Activated T-helper 17 cell treated with anti-CD3 and anti-CD28 coated beads, Interleukin-2, amount 50 U/mL, for 72 hours (primary cell): ENCODE measurements at regions not wholly inside any gene's neighbourhood (a gene's known extent, or its start where the extent isn't known, plus 50 kb on each side); places are given as distances from the start of the nearest gene placed in this dataset.

Source experiments
- ATAC-seq: fragments of 150-1000 bp; cut with Tn5 transposase; replicated peaks from 2 replicates; pipeline ENCODE4 v1.10.0; 2021; ENCODE audit warnings: mild to moderate bottlenecking, moderate library complexity
- H3K27ac Mint-ChIP-seq: one replicate; pipeline ENCODE4 v1.8.0; 2022; ENCODE audit warnings: mixed read lengths
- H3K27me3 Mint-ChIP-seq: one replicate; pipeline ENCODE4 v1.8.0; 2022; ENCODE audit warnings: mixed read lengths
- H3K36me3 Mint-ChIP-seq: one replicate; pipeline ENCODE4 v1.8.0; 2022; ENCODE audit warnings: low read depth, mild to moderate bottlenecking, mixed read lengths
- H3K4me1 Mint-ChIP-seq: one replicate; pipeline ENCODE4 v1.8.0; 2022; ENCODE audit warnings: mixed read lengths
- H3K4me3 Mint-ChIP-seq: one replicate; pipeline ENCODE4 v1.8.0; 2022; ENCODE audit warnings: mild to moderate bottlenecking, mixed read lengths
- H3K9me3 Mint-ChIP-seq: one replicate; pipeline ENCODE4 v1.8.0; 2022; ENCODE audit warnings: mixed read lengths

- H3K27ac Mint-ChIP-seq, result peak overlapping the region; percentile 83
- peaks cover 39% of the 10 kb centered on the region for H3K36me3 Mint-ChIP-seq
- no peaks in the 10 kb centered on the region for H3K27me3 Mint-ChIP-seq
- H3K4me3 Mint-ChIP-seq, result peak overlapping the region; percentile 92
- H3K9me3 Mint-ChIP-seq, result no peaks in the 10 kb centered on the region
- H3K4me1 Mint-ChIP-seq, result peaks cover 29% of the 10 kb centered on the region
- ATAC-seq, result no peak
These were observed 107.2 kb downstream of the KCNRG start for GRCh38 chr13:50122455-50122854.

- Mint-ChIP-seq H3K4me1 (peaks cover 29% of the 10 kb centered on the region), H3K9me3 (no peaks in the 10 kb centered on the region), H3K27ac (peak overlapping the region; percentile 83), H3K36me3 (peaks cover 39% of the 10 kb centered on the region), H3K4me3 (peak overlapping the region; percentile 92), H3K27me3 (no peaks in the 10 kb centered on the region)
- ATAC-seq, result no peak
These were observed 107.8 kb downstream of the KCNRG start for GRCh38 chr13:50123002-50123401.

DNA sequence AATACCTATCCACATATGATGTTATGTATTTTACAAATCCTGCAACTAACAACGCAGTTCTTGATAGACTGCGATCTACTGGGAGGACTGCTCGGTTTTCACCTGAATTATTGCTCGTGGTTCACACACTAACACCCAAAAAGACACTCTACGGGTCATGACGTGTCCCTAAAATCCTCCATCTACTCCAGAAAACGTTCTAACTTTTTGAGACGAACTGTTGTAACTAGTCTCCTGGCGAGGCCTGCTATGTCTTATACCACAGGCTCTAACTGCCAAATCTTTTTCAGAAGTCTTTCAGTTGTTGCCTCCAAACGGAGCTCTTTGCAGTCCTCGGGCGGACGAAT lies 108.2 kb downstream of the KCNRG start:
- peak overlapping the region; percentile 83 for H3K27ac Mint-ChIP-seq
- H3K36me3 Mint-ChIP-seq, result peaks cover 39% of the 10 kb centered on the region
- peak; percentile 15 for ATAC-seq
- no peaks in the 10 kb centered on the region for H3K9me3 Mint-ChIP-seq
- H3K4me3 Mint-ChIP-seq, result peak overlapping the region; percentile 92
- H3K27me3 Mint-ChIP-seq, result no peaks in the 10 kb centered on the region
- peaks cover 33% of the 10 kb centered on the region for H3K4me1 Mint-ChIP-seq

GRCh38 chr13:50123862-50124535 lies 108.8 kb downstream of the KCNRG start:
- H3K27me3 Mint-ChIP-seq, result no peaks in the 10 kb centered on the region
- ATAC-seq, result peak; percentile 70
- H3K36me3 Mint-ChIP-seq, result peaks cover 41% of the 10 kb centered on the region
- peak overlapping the region; percentile 92 for H3K4me3 Mint-ChIP-seq
- H3K9me3 Mint-ChIP-seq, result no peaks in the 10 kb centered on the region
- peaks cover 39% of the 10 kb centered on the region for H3K4me1 Mint-ChIP-seq
- H3K27ac Mint-ChIP-seq, result peak overlapping the region; percentile 83

DNA sequence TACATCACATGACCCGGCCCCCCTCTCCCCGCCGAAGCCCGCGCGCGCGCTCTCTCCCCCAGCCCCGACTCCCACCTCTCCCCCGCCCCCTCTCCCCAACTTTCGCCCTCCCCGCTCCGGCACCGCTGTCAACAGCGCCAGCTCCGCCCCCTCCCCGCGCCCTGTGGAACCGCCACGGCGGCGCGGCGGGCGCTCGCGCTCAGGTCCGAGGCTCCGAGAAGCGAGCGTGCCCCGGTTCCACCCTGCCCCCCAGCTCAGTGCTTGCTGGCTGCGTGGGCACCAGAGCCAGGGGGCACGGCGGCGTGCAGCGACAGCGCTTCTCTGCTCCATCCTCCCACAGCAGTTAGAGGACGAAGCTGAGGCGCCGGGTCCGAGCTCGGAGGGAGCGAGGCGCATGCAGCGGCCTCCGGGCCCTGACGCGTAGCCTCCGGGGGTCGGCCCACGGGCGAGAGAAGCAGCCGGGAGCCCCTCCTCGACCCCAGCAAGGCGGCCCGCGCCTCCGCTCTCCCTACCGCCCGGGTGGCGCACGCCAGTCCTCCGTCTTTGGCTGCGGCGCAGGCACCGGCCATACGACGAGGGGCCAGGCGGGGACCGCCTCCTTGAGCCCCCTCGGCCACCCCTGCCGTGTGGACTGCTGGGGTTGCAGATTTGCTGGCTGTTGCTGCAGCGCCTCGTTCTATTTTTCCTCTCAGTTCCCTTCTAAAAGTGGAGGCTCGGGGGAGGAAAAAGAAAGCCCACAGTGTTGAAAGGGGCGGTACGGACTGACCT lies 109.5 kb downstream of the KCNRG start:
- H3K9me3 Mint-ChIP-seq, result no peaks in the 10 kb centered on the region
- H3K27me3 Mint-ChIP-seq, result no peaks in the 10 kb centered on the region
- H3K36me3 Mint-ChIP-seq, result peaks cover 42% of the 10 kb centered on the region
- peak overlapping the region; percentile 83 for H3K27ac Mint-ChIP-seq
- peak overlapping the region; percentile 92 for H3K4me3 Mint-ChIP-seq
- ATAC-seq, result peak; percentile 9
- peaks cover 45% of the 10 kb centered on the region for H3K4me1 Mint-ChIP-seq

DNA sequence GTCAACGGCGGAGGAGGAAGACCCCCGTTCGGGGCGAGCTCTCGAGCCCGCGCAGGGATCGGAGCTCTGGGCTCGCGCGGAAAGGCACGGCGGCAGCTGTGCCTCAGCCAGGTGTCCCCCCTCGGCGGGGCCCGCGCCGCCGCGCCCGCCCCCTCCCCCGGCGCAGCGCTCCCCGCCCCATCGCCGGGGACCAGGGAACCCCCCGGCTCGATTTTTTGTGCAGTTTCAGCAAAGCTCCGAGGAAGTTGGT lies 110.0 kb downstream of the KCNRG start:
- ATAC-seq, result peak; percentile 3
- H3K36me3 Mint-ChIP-seq, result peaks cover 41% of the 10 kb centered on the region
- H3K27ac Mint-ChIP-seq, result no peak overlapping the region
- peak overlapping the region; percentile 92 for H3K4me3 Mint-ChIP-seq
- no peaks in the 10 kb centered on the region for H3K9me3 Mint-ChIP-seq
- peaks cover 45% of the 10 kb centered on the region for H3K4me1 Mint-ChIP-seq
- no peaks in the 10 kb centered on the region for H3K27me3 Mint-ChIP-seq

DNA sequence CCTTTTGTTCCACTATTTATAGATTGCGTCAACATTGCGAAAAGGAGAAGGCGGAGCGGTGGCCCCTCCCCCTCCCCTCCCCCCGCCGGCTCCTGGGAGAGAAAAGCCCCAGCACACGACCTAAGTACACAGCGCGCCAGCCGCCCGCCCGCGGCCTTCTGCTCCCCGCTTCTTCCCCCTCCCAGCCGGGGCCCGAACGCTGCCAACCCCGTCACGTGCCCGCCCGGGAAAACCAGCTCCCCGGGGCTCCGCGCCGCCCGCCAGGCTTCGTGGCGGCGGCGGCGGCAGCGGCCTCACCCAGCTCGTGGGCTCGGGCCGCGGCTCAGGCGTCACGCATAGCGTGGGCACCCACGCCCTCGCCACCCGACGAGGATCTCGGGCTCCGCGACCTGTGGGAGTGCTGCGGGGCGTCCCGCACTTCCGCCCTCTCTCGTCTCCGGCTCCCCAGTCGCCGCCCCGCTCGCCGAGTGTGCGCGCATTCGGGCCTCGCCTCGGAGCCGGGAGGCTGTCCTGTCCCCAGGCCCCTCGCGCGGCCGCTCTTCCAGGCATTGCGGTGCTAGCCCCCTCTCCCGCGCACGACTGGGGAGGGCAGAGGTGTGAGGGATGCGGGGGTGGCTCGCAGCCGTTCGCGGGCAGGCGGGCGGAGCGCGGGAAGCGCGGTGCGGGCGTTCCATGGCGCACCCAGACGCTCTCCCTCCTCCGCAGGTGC lies 110.5 kb downstream of the KCNRG start:
- peaks cover 45% of the 10 kb centered on the region for H3K4me1 Mint-ChIP-seq
- H3K27ac Mint-ChIP-seq, result peak overlapping the region; percentile 91
- peaks cover 38% of the 10 kb centered on the region for H3K36me3 Mint-ChIP-seq
- no peaks in the 10 kb centered on the region for H3K27me3 Mint-ChIP-seq
- H3K4me3 Mint-ChIP-seq, result peak overlapping the region; percentile 92
- peak; percentile 25 for ATAC-seq
- H3K9me3 Mint-ChIP-seq, result no peaks in the 10 kb centered on the region

DNA sequence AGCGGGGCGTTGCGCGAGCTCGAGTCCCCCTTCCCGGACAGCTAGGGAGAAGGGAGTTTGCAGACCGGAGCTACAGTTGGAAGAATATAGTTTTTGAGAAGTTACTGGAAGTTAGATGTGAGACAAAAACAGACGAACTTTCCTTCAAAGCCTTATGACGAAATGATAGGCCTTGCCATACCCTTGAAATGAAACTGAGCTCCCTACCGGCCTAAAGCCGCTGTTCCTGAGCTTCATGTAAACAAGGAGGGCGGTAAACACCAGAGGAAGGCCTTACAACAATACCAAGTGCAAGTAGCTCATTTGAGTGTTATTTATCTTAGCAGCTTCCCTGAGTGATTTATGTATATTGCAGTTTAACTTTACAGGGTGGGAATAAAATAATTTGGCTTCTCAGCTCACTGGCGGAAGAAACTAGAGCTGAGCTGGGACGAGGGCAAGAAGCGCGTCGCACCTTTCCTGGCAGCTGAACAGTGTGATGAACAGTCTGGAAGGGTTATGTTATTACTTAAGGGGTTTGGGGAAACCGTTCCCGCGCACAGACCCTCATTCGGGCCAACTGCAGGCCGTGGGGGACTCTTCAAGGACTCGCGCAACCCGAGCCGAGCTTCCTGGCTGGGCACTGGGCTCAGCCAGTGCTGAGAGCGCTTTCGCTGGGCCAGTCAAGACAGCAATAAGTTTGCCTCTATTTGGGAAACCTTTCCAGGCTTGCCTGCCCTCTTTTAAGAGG lies 111.2 kb downstream of the KCNRG start:
- peaks cover 35% of the 10 kb centered on the region for H3K36me3 Mint-ChIP-seq
- no peak for ATAC-seq
- H3K4me3 Mint-ChIP-seq, result peak overlapping the region; percentile 92
- no peaks in the 10 kb centered on the region for H3K9me3 Mint-ChIP-seq
- H3K4me1 Mint-ChIP-seq, result peaks cover 45% of the 10 kb centered on the region
- peak overlapping the region; percentile 91 for H3K27ac Mint-ChIP-seq
- peaks cover 2% of the 10 kb centered on the region for H3K27me3 Mint-ChIP-seq

DNA sequence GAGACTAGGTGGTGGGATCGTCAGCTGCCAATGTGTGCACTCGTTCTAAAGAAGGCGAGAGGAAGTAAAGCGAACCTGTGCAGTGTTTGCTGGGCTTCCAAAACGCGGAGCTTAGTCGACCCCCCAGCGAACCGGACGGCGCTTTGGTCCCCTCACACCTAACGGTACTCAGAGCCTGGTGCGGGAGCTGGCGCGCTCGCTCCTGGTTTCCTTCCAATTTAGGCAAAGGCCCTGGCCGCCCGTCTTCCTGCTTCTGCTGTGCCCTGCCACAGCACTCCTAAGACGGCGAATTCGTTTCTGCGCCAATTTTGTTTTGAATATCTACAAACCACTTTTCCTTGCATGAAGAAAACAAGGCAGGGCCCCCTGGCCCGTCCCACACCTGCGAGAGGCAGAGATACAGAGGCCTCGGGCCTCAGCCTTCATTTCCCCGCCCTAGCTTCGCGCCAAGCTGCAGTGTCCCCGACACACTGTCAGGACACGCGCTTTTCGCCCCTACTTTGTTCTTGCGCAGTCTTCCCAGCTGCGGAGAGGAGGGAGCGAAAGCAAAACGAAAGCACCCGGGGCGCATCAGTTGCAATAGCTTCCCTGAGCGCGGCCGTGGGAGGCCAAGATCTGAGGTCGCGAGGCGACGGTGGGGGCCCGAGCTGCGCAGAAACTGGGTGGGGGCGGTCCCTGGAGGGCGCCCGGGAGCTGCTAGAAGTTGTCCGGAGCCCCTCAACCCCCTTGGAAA lies 111.9 kb downstream of the KCNRG start:
- peaks cover 41% of the 10 kb centered on the region for H3K4me1 Mint-ChIP-seq
- peak overlapping the region; percentile 33 for H3K27ac Mint-ChIP-seq
- ATAC-seq, result no peak
- H3K9me3 Mint-ChIP-seq, result no peaks in the 10 kb centered on the region
- peaks cover 32% of the 10 kb centered on the region for H3K36me3 Mint-ChIP-seq
- H3K27me3 Mint-ChIP-seq, result peaks cover 2% of the 10 kb centered on the region
- peak overlapping the region; percentile 92 for H3K4me3 Mint-ChIP-seq

DNA sequence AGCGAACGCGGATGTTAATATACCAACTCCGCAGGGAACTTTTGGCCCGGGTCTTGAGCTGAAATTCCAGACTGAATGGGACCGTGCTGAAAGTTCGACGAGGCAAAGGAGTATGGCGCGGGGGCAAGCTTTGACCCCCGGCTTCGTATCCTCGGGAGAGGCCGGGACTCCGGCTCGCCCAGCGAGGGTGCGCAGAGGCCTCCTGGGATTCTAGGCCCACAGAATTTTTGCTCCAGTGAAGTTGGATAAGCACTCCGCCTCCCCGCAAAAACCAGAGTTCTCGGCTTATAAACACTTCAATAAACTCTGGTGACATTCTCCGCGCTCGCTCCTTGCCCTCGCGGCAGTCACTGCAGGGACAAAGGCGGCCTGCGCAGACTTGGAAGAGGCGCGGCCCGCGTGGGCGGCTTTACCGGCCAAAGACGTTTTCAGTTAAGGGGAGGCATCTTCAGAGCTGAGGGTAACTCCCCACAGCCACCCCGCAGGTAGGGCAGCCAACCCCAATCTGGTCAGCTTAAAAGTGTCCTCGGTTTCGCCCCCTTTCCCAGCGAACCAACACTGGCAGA lies 112.6 kb downstream of the KCNRG start:
- Mint-ChIP-seq H3K4me1 (peaks cover 40% of the 10 kb centered on the region), H3K27ac (peak overlapping the region; percentile 86), H3K27me3 (peaks cover 8% of the 10 kb centered on the region), H3K36me3 (peaks cover 25% of the 10 kb centered on the region), H3K4me3 (peak overlapping the region; percentile 92), H3K9me3 (no peaks in the 10 kb centered on the region)
- ATAC-seq, result no peak

GRCh38 chr13:50128428-50128931 lies 113.2 kb downstream of the KCNRG start:
- H3K27ac Mint-ChIP-seq, result peak overlapping the region; percentile 86
- peaks cover 8% of the 10 kb centered on the region for H3K27me3 Mint-ChIP-seq
- no peaks in the 10 kb centered on the region for H3K9me3 Mint-ChIP-seq
- H3K36me3 Mint-ChIP-seq, result peaks cover 19% of the 10 kb centered on the region
- peaks cover 33% of the 10 kb centered on the region for H3K4me1 Mint-ChIP-seq
- peak; percentile 24 for ATAC-seq
- peak overlapping the region; percentile 92 for H3K4me3 Mint-ChIP-seq

DNA sequence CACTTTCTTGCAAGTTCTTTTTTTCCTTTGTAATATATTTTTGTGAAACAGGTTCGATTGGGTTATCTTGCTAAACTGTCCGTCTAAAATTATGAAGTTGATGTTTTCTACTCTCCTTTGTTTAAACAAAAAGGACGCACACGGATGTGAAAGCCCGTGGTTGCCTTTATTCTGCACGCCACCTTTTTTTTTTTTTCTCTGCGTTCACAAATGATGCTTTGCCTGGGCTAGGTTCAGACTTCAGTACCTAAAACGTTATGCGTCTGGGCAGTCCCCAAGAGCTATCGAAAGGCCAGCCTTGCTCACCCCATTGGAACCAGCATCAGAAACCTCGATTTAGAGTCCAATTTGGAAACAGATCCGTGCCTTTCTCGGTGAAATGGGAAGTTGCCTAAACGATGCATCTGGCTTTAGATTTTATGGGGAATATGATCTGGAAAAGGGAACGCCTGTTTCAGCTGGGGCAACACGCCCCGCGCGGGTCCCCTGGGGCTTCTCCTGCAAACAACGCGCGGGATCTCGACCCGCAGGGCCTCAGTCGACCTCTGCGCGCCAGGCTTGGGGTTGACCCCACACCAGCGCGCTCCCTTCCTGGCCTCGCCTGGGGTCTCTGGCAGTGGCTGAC lies 113.9 kb downstream of the KCNRG start:
- no peaks in the 10 kb centered on the region for H3K9me3 Mint-ChIP-seq
- ATAC-seq, result peak; percentile 30
- peaks cover 12% of the 10 kb centered on the region for H3K27me3 Mint-ChIP-seq
- peaks cover 15% of the 10 kb centered on the region for H3K36me3 Mint-ChIP-seq
- peaks cover 30% of the 10 kb centered on the region for H3K4me1 Mint-ChIP-seq
- H3K27ac Mint-ChIP-seq, result peak overlapping the region; percentile 86
- peak overlapping the region; percentile 92 for H3K4me3 Mint-ChIP-seq

- no peak for ATAC-seq
- H3K27me3 Mint-ChIP-seq, result peaks cover 17% of the 10 kb centered on the region
- peak overlapping the region; percentile 92 for H3K4me3 Mint-ChIP-seq
- peak overlapping the region; percentile 86 for H3K27ac Mint-ChIP-seq
- H3K4me1 Mint-ChIP-seq, result peaks cover 30% of the 10 kb centered on the region
- no peaks in the 10 kb centered on the region for H3K9me3 Mint-ChIP-seq
- H3K36me3 Mint-ChIP-seq, result peaks cover 15% of the 10 kb centered on the region
These were observed 114.5 kb downstream of the KCNRG start for GRCh38 chr13:50129706-50130122.
